Panc1 (cell line): ENCODE measurements at regions not wholly inside any gene's neighbourhood (a gene's known extent, or its start where the extent isn't known, plus 50 kb on each side); places are given as distances from the start of the nearest gene placed in this dataset.

ENCODE experiments used
- ATAC-seq: fragments of 200-7000 bp; cut with Tn5 transposase; 2 replicates; pipeline ENCODE4 v1.9.1; 2020; ENCODE audit warnings: mild to moderate bottlenecking, moderate library complexity
- BruUV-seq: library from RNA; stranded (reverse); fragments of 400-500 nt; replicated peaks from 2 replicates; lab custom pipeline; 2021; lab: Mats Ljungman, UMichigan
- CTCF ChIA-PET: fragments of 300-600 bp; sonication (Branson Sonifier 250); formaldehyde crosslinking; loops from one replicate; lab custom pipeline; 2022; ENCODE audit warnings: antibody characterized with exemption; lab: Charles Lee
- POLR2A ChIA-PET: fragments of 300-600 bp; sonication (Branson Sonifier 250); formaldehyde crosslinking; loops from one replicate; lab custom pipeline; 2022; ENCODE audit warnings: antibody characterized with exemption; lab: Charles Lee
- DNase-seq: peaks from one replicate; pipeline ENCODE4 v3.0.0-alpha.2; 2010; ENCODE audit warnings: low read depth, low spot score
- H3K27ac ChIP-seq: 2 replicates; pipeline ENCODE4 v1.5.1; 2011; ENCODE audit warnings: mild to moderate bottlenecking, low read length, inconsistent platforms
- H3K27me3 ChIP-seq: fragments of 200-500 bp; sonication (Bioruptor generic); 2 replicates; pipeline ENCODE4 v1.6.0; 2014; ENCODE audit warnings: low read length, inconsistent platforms; ENCODE audit not compliant: control insufficient read depth, insufficient read depth
- H3K36me3 ChIP-seq: fragments of 200-500 bp; sonication (Bioruptor generic); 2 replicates; pipeline ENCODE4 v1.5.1; 2014; ENCODE audit warnings: inconsistent platforms, mild to moderate bottlenecking, low read length, moderate library complexity; ENCODE audit not compliant: control insufficient read depth, insufficient read depth
- H3K4me1 ChIP-seq: 2 replicates; pipeline ENCODE4 v1.5.1; 2011; ENCODE audit warnings: inconsistent platforms, mild to moderate bottlenecking, low read length, moderate library complexity; ENCODE audit not compliant: control insufficient read depth, insufficient read depth
- H3K4me3 ChIP-seq, 2 experiments: 2 replicates each; pipeline ENCODE4 v1.5.1; 2011 to 2012; ENCODE audit warnings: low read depth in 2 of 2, low read length in 2 of 2, mild to moderate bottlenecking in 2 of 2, inconsistent platforms in 1 of 2, moderate library complexity in 1 of 2
- H3K9me3 ChIP-seq: fragments of 200-500 bp; sonication (Bioruptor generic); 2 replicates; pipeline ENCODE4 v1.5.1; 2014; ENCODE audit warnings: low read depth, mild to moderate bottlenecking, inconsistent platforms, low read length, moderate library complexity; ENCODE audit not compliant: control insufficient read depth, insufficient read depth
- POLR2AphosphoS5 ChIP-seq: IDR thresholded peaks from 2 replicates; pipeline ENCODE4 v1.6.1; 2012; ENCODE audit warnings: mild to moderate bottlenecking, low read depth, low read length, moderate library complexity
- SIN3A ChIP-seq: IDR thresholded peaks from 2 replicates; pipeline ENCODE4 v1.6.1; 2012; ENCODE audit warnings: low read depth, mild to moderate bottlenecking, low read length, moderate library complexity, borderline replicate concordance; ENCODE audit not compliant: insufficient read depth
- TCF7L2 ChIP-seq: IDR thresholded peaks from 2 replicates; pipeline ENCODE4 v1.6.1; 2011; ENCODE audit warnings: mild to moderate bottlenecking, low read depth, low read length, inconsistent platforms
- in situ Hi-C: cut with HindIII; loops from 2 replicates; pipeline ENCODE4 v1.10.0; 2016; ENCODE audit warnings: low sequenced_read_pairs, low pct_unique_long_range_greater_than_20kb
- intact Hi-C: fragments of 100-400 bp; cut with micrococcal nuclease; formaldehyde crosslinking; loops from one replicate; pipeline ENCODE4 v1.10.0; 2022; ENCODE audit not compliant: unreplicated experiment
- TF ChIP-seq, protein P1 (sequence below): fragments of 450-650 bp; IDR thresholded peaks from 2 replicates; pipeline ENCODE4 v1.5.1; 2017; ENCODE audit warnings: mild to moderate bottlenecking
- TF ChIP-seq, protein P2 (sequence below), 2 experiments: IDR thresholded peaks; 2 replicates each; pipeline ENCODE4 v1.6.1; 2011 to 2012; ENCODE audit warnings: low read depth in 2 of 2, control low read depth in 1 of 2, low read length in 1 of 2, mild to moderate bottlenecking in 1 of 2, moderate library complexity in 1 of 2; ENCODE audit not compliant: insufficient read depth in 1 of 2

DNA sequence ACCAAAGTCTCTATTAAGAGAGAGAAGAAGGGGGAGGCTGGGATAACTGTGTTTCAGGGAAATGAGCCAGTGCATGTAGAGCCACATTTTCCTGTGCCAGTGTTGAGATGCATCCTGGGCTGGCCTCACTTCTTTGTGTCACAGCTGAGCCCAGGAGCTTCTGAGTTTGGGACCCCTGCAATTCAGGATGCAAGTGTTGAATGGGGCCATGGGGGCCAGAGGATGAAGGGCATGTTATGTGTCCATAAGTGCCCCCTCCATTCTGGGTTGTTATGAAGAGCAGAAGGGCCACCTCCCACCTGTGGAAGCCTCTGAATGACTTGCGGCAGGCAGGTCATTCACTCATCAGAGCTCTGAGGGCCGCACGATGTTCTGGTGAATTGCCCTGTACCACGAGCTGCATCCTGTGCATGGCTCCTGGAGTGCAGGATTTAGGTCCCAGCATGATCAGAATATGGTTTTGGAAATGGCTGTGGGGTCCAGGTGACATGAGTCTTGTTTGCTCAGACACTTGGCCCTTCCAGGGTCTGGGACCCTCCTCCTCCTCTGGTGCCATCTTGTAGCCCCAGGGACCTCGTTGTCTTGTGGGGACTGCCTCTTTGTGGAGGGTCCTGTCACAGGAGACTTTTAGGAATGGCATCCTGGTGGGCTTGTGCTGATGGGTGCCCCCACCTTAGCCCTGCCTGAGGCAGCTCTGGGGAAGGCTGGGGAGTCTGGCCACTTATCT, 115.4 kb upstream of the PITX1 start:
- Histone ChIP-seq H3K9me3 (no peaks in the 10 kb centered on the region), H3K27me3 (peaks cover 7% of the 10 kb centered on the region; the same call in 1 of the 2 replicates), H3K36me3 (no peaks in the 10 kb centered on the region), H3K4me3 (no peak overlapping the region), H3K4me1 (no peaks in the 10 kb centered on the region), H3K27ac (no peak overlapping the region)
- TF ChIP-seq, protein P1, sequence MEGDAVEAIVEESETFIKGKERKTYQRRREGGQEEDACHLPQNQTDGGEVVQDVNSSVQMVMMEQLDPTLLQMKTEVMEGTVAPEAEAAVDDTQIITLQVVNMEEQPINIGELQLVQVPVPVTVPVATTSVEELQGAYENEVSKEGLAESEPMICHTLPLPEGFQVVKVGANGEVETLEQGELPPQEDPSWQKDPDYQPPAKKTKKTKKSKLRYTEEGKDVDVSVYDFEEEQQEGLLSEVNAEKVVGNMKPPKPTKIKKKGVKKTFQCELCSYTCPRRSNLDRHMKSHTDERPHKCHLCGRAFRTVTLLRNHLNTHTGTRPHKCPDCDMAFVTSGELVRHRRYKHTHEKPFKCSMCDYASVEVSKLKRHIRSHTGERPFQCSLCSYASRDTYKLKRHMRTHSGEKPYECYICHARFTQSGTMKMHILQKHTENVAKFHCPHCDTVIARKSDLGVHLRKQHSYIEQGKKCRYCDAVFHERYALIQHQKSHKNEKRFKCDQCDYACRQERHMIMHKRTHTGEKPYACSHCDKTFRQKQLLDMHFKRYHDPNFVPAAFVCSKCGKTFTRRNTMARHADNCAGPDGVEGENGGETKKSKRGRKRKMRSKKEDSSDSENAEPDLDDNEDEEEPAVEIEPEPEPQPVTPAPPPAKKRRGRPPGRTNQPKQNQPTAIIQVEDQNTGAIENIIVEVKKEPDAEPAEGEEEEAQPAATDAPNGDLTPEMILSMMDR, result no peak
- TF ChIP-seq, protein P2, sequence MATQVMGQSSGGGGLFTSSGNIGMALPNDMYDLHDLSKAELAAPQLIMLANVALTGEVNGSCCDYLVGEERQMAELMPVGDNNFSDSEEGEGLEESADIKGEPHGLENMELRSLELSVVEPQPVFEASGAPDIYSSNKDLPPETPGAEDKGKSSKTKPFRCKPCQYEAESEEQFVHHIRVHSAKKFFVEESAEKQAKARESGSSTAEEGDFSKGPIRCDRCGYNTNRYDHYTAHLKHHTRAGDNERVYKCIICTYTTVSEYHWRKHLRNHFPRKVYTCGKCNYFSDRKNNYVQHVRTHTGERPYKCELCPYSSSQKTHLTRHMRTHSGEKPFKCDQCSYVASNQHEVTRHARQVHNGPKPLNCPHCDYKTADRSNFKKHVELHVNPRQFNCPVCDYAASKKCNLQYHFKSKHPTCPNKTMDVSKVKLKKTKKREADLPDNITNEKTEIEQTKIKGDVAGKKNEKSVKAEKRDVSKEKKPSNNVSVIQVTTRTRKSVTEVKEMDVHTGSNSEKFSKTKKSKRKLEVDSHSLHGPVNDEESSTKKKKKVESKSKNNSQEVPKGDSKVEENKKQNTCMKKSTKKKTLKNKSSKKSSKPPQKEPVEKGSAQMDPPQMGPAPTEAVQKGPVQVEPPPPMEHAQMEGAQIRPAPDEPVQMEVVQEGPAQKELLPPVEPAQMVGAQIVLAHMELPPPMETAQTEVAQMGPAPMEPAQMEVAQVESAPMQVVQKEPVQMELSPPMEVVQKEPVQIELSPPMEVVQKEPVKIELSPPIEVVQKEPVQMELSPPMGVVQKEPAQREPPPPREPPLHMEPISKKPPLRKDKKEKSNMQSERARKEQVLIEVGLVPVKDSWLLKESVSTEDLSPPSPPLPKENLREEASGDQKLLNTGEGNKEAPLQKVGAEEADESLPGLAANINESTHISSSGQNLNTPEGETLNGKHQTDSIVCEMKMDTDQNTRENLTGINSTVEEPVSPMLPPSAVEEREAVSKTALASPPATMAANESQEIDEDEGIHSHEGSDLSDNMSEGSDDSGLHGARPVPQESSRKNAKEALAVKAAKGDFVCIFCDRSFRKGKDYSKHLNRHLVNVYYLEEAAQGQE (IDR thresholded peaks at IDR 0.05; ENCODE audit: insufficient read depth in 1 of 2, low read depth in 2 of 2, low read length in 1 of 2), result no peak
- no peak for TF ChIP-seq POLR2AphosphoS5
- no peak for TF ChIP-seq SIN3A
- no peak for TF ChIP-seq TCF7L2
- in situ Hi-C loops, result no loop called here
- no TSS peak for BruUV-seq
- DNase-seq (no peak), ATAC-seq (no peak)
- CTCF ChIA-PET, result no interaction called here
- POLR2A ChIA-PET, result interaction anchor here (0.6 kb wide), 1 partner anchor 226 kb away, joined by 3 read pairs; no protein-coding TSS in a partner anchor
- intact Hi-C loops, result no loop called here

DNA sequence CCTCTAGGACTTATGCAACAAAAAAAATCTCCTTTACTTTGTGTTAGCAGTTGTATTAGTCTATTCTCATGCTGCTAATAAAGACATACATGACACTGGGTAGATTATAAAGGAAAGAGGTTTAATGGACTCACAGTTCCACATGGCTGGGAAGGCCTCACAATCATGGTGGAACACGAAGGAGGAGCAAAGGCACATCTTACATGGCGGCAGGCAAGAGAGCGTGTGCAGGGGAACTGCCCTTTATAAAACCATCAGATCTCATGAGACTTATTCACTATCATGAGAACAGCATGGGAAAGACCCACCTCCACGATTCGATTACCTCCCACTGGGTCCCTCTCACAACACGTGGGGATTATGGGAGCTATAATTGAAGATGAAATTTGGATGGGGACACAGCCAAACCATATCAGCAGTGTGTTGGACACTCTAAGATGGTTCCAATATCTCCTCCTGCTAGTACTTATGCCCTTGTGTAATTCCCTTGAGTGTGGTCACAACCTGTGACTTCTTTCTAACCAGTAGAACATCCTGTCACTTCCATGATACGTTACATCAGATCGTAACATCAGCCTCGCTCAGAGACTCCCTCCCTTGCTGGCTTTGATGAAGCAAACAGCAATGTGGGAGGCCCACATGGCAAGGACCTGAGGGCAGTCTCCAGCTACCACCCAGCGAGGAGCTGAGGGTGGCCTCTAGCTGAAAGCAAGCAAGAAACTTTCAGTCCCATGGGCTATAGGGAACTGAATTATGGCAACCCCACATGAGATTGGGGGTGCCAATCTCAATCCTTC, 113.5 kb upstream of the PITX1 start:
- DNase-seq (no peak), ATAC-seq (no peak)
- Histone ChIP-seq H3K9me3 (no peaks in the 10 kb centered on the region), H3K27me3 (peaks cover 7% of the 10 kb centered on the region; the same call in 1 of the 2 replicates), H3K36me3 (no peaks in the 10 kb centered on the region), H3K4me3 (no peak overlapping the region), H3K27ac (no peak overlapping the region), H3K4me1 (no peaks in the 10 kb centered on the region)
- ChIA-PET POLR2A (no interaction called here), CTCF (no interaction called here)
- BruUV-seq, result no TSS peak
- intact Hi-C loops, result no loop called here
- in situ Hi-C loops, result no loop called here
- no peak for TF ChIP-seq TCF7L2
- TF ChIP-seq, protein P1, result no peak
- TF ChIP-seq SIN3A, result no peak
- no peak for TF ChIP-seq POLR2AphosphoS5
